ENCODE measurements at regions not wholly inside any gene's neighbourhood (a gene's known extent, or its start where the extent isn't known, plus 50 kb on each side); places are given as distances from the start of the nearest gene placed in this dataset.

DNA sequence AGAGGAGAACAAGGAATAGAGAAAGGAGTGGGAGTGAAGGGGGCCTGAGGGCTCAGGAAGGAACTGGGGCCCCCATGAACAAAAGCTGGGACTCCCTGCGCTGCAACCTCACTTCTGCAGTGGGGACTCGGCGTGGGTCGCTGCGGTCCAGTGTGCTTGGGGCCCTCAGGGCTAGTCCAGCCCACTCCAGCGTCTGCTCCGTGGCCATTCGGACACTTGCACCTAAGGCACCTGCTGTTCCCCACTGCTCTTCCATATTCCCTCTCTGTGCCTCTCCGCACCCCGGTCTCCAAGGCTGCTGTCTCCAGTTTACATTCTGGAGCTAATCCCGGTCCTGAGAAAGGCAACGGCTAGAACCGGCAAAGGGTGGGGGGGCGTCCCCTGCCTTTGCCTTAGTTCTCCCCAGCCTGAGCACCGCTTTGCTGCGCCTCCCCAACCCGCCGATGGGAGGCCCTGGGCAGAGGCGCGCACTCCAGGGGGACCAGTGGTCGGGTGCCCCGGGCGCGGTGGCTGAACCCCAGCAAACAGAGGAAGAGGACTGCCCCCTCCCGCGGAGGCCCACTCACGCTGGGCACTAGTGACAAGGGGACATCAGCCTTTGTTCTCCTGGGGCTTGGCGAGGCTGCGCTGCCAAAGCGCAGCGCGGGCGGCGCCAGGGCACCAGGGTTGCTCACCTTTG lies 327.7 kb upstream of the F9 start:
- Mint-ChIP-seq H3K9me3 (no peaks in the 10 kb centered on the region), H3K4me3 (peak overlapping the region; percentile 48), H3K27ac (no peak overlapping the region), H3K4me1 (peaks cover 17% of the 10 kb centered on the region), H3K36me3 (no peaks in the 10 kb centered on the region), H3K27me3 (ENCODE audit: low read depth) (peaks cover 97% of the 10 kb centered on the region)
- DNase-seq (ENCODE audit: low spot score in 2 of 2, unreplicated experiment in 2 of 2): peak in 1 of 2 experiments; percentile 41
- TF ChIP-seq, protein P1, sequence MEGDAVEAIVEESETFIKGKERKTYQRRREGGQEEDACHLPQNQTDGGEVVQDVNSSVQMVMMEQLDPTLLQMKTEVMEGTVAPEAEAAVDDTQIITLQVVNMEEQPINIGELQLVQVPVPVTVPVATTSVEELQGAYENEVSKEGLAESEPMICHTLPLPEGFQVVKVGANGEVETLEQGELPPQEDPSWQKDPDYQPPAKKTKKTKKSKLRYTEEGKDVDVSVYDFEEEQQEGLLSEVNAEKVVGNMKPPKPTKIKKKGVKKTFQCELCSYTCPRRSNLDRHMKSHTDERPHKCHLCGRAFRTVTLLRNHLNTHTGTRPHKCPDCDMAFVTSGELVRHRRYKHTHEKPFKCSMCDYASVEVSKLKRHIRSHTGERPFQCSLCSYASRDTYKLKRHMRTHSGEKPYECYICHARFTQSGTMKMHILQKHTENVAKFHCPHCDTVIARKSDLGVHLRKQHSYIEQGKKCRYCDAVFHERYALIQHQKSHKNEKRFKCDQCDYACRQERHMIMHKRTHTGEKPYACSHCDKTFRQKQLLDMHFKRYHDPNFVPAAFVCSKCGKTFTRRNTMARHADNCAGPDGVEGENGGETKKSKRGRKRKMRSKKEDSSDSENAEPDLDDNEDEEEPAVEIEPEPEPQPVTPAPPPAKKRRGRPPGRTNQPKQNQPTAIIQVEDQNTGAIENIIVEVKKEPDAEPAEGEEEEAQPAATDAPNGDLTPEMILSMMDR (IDR thresholded peaks at IDR 0.05; ENCODE audit: unreplicated experiment): no peak

GRCh38 chrX:139201924-139202323 lies 328.6 kb upstream of the F9 start:
- H3K9me3 Mint-ChIP-seq: no peaks in the 10 kb centered on the region
- no peak for DNase-seq (ENCODE audit: low spot score in 2 of 2, unreplicated experiment in 2 of 2)
- peaks cover 93% of the 10 kb centered on the region for H3K27me3 Mint-ChIP-seq (ENCODE audit: low read depth)
- no peak overlapping the region for H3K27ac Mint-ChIP-seq
- TF ChIP-seq, protein P1 (IDR thresholded peaks at IDR 0.05; ENCODE audit: unreplicated experiment): no peak
- peaks cover 17% of the 10 kb centered on the region for H3K4me1 Mint-ChIP-seq
- H3K36me3 Mint-ChIP-seq: no peaks in the 10 kb centered on the region
- peak overlapping the region; percentile 48 for H3K4me3 Mint-ChIP-seq

GRCh38 chrX:139200793-139201192 lies 329.7 kb upstream of the F9 start:
- peaks cover 93% of the 10 kb centered on the region for H3K27me3 Mint-ChIP-seq (ENCODE audit: low read depth)
- H3K36me3 Mint-ChIP-seq: no peaks in the 10 kb centered on the region
- H3K4me3 Mint-ChIP-seq: no peak overlapping the region
- H3K4me1 Mint-ChIP-seq: peaks cover 17% of the 10 kb centered on the region
- no peak overlapping the region for H3K27ac Mint-ChIP-seq
- H3K9me3 Mint-ChIP-seq: no peaks in the 10 kb centered on the region
- TF ChIP-seq, protein P1 (IDR thresholded peaks at IDR 0.05; ENCODE audit: unreplicated experiment): no peak
- no peak for DNase-seq (ENCODE audit: low spot score in 2 of 2, unreplicated experiment in 2 of 2)

DNA sequence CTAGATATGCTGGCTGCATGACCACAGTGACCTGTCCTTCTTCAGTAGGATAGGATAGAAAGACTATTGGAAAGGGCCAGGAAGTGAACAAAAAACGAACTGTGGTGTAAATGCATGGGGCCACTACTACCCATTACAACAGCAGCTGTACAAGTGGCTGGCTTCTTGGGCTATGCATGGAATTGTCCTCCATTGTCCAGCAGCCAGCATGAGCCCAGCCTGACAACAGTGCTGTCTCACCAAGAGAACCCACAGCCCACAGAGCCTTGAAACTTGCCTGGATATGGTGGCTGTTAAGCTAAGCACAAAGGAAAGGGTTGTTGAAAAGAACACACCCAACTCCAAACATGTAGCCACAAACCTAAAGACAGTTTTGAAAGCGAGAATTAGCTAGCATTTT lies 330.2 kb upstream of the F9 start:
- no peak overlapping the region for H3K4me3 Mint-ChIP-seq
- no peaks in the 10 kb centered on the region for H3K9me3 Mint-ChIP-seq
- no peak overlapping the region for H3K27ac Mint-ChIP-seq
- H3K4me1 Mint-ChIP-seq: peaks cover 14% of the 10 kb centered on the region
- no peaks in the 10 kb centered on the region for H3K36me3 Mint-ChIP-seq
- TF ChIP-seq, protein P1 (IDR thresholded peaks at IDR 0.05; ENCODE audit: unreplicated experiment): no peak
- no peak for DNase-seq (ENCODE audit: low spot score in 2 of 2, unreplicated experiment in 2 of 2)
- peaks cover 93% of the 10 kb centered on the region for H3K27me3 Mint-ChIP-seq (ENCODE audit: low read depth)

- Mint-ChIP-seq H3K9me3 (no peaks in the 10 kb centered on the region), H3K36me3 (no peaks in the 10 kb centered on the region), H3K27me3 (ENCODE audit: low read depth) (peaks cover 94% of the 10 kb centered on the region), H3K4me1 (peaks cover 14% of the 10 kb centered on the region), H3K4me3 (no peak overlapping the region), H3K27ac (no peak overlapping the region)
- DNase-seq (ENCODE audit: low spot score in 2 of 2, unreplicated experiment in 2 of 2): no peak
- TF ChIP-seq, protein P1 (IDR thresholded peaks at IDR 0.05; ENCODE audit: unreplicated experiment): no peak
Observed at GRCh38 chrX:139199933-139200332, 330.6 kb upstream of the F9 start.
